SK-N-SH (cell line): ENCODE measurements at regions not wholly inside any gene's neighbourhood (a gene's known extent, or its start where the extent isn't known, plus 50 kb on each side); places are given as distances from the start of the nearest gene placed in this dataset.

Experiments used
- CTCF ChIA-PET: fragments of 300-600, 350-600 bp; formaldehyde crosslinking; extraction: SDS; loops from one replicate; lab custom pipeline; 2021; lab: Yijun Ruan, JAX
- POLR2A ChIA-PET: fragments of 350-600 bp; sonication (Branson Sonifier 250); formaldehyde crosslinking; extraction: SDS; loops from one replicate; lab custom pipeline; 2020; ENCODE audit warnings: antibody characterized with exemption, inconsistent platforms; lab: Yijun Ruan, JAX
- DNase-seq: peaks from one replicate; pipeline ENCODE4 v3.0.0; 2012
- H2AFZ ChIP-seq: fragments of 200-600 bp; sonication (generic); 2 replicates; pipeline ENCODE4 v1.8.1; 2016; ENCODE audit warnings: antibody characterized with exemption, mild to moderate bottlenecking, low read depth
- H3F3A ChIP-seq: fragments of 200-600 bp; sonication (generic); replicated peaks from 2 replicates; pipeline ENCODE3; 2016; ENCODE audit warnings: antibody characterized with exemption, mild to moderate bottlenecking; ENCODE audit not compliant: insufficient read depth
- H3K27ac ChIP-seq, 2 experiments: fragments of 200-500 bp in 1 of 2; fragments of 200-600 bp in 1 of 2; sonication (Bioruptor generic) in 1 of 2; sonication (generic), shearing (Covaris generic) in 1 of 2; 2 replicates each; pipeline versions ENCODE4 v1.5.1 to v1.6.1; 2014 to 2016; ENCODE audit warnings: low read depth in 2 of 2, inconsistent platforms in 1 of 2, low read length in 1 of 2, mild to moderate bottlenecking in 1 of 2, mixed read lengths in 1 of 2
- H3K27me3 ChIP-seq: fragments of 200-600 bp; sonication (generic), shearing (Covaris generic); 2 replicates; pipeline ENCODE4 v1.6.1; 2016; ENCODE audit warnings: mixed run types; ENCODE audit not compliant: insufficient read depth
- H3K36me3 ChIP-seq, 2 experiments: fragments of 200-500 bp in 1 of 2; fragments of 200-600 bp in 1 of 2; sonication (Bioruptor generic) in 1 of 2; sonication (generic) in 1 of 2; replicated peaks in 1 of 2; 2 replicates each; pipeline versions ENCODE3 to v1.5.1; 2014 to 2016; ENCODE audit warnings: low read length in 1 of 2, mild to moderate bottlenecking in 1 of 2; ENCODE audit not compliant: insufficient read depth in 2 of 2, control insufficient read depth in 1 of 2
- H3K4me1 ChIP-seq, 2 experiments: fragments of 200-500 bp in 1 of 2; fragments of 200-600 bp in 1 of 2; sonication (Bioruptor generic) in 1 of 2; sonication (generic), shearing (Covaris generic) in 1 of 2; 2 replicates each; pipeline versions ENCODE4 v1.5.1 to v1.6.1; 2014 to 2016; ENCODE audit warnings: low read depth in 1 of 2, low read length in 1 of 2, mixed run types in 1 of 2; ENCODE audit not compliant: insufficient read depth in 2 of 2, control insufficient read depth in 1 of 2
- H3K4me2 ChIP-seq: fragments of 200-600 bp; sonication (generic), shearing (Covaris generic); 2 replicates; pipeline ENCODE4 v1.6.1; 2017; ENCODE audit warnings: mixed run types
- H3K4me3 ChIP-seq, 2 experiments: fragments of 200-500 bp in 1 of 2; fragments of 200-600 bp in 1 of 2; sonication (Bioruptor generic) in 1 of 2; sonication (generic), shearing (Covaris generic) in 1 of 2; 2 replicates each; pipeline versions ENCODE4 v1.5.1 to v1.8.1; 2014 to 2016; ENCODE audit warnings: low read depth in 2 of 2, inconsistent platforms in 1 of 2, low read length in 1 of 2, mild to moderate bottlenecking in 1 of 2, mixed read lengths in 1 of 2, moderate library complexity in 1 of 2
- H3K79me2 ChIP-seq: fragments of 200-600 bp; sonication (generic); 2 replicates; pipeline ENCODE4 v1.8.1; 2017; ENCODE audit warnings: mild to moderate bottlenecking; ENCODE audit not compliant: insufficient read depth
- H3K9ac ChIP-seq: fragments of 200-600 bp; sonication (generic); 2 replicates; pipeline ENCODE4 v1.6.1; 2017; ENCODE audit warnings: mixed run types
- H3K9me2 ChIP-seq: fragments of 200-600 bp; sonication (generic); 2 replicates; pipeline ENCODE4 v1.6.1; 2017; ENCODE audit warnings: mixed run types
- H3K9me3 ChIP-seq: fragments of 200-600 bp; sonication (generic); 2 replicates; pipeline ENCODE4 v1.6.1; 2017; ENCODE audit warnings: mixed run types, mild to moderate bottlenecking, moderate library complexity
- H4K20me1 ChIP-seq: fragments of 200-600 bp; sonication (generic); 2 replicates; pipeline ENCODE4 v1.6.1; 2017; ENCODE audit warnings: mild to moderate bottlenecking, mixed run types; ENCODE audit not compliant: insufficient read depth
- EP300 ChIP-seq, 2 experiments: IDR thresholded peaks; 2 replicates each; pipeline versions ENCODE4 v1.4.0 to v1.6.1; 2012; ENCODE audit warnings: borderline replicate concordance in 1 of 2, low read depth in 1 of 2, low read length in 1 of 2
- EZH2phosphoT487 ChIP-seq: fragments of 200-600 bp; sonication (generic); IDR thresholded peaks from 2 replicates; pipeline ENCODE4 v1.6.1; 2017; ENCODE audit warnings: low read depth, mixed run types, mild to moderate bottlenecking, antibody characterized with exemption, moderate library complexity, borderline replicate concordance
- GABPA ChIP-seq: IDR thresholded peaks from 2 replicates; pipeline ENCODE4 v1.4.0; 2012; ENCODE audit warnings: low read depth, mild to moderate bottlenecking
- GATA2 ChIP-seq: sonication (generic); formaldehyde crosslinking; IDR thresholded peaks from 2 replicates; pipeline ENCODE4 v1.5.0; 2020; ENCODE audit warnings: mild to moderate bottlenecking, missing genetic modification reagents
- JUND ChIP-seq: IDR thresholded peaks from 2 replicates; pipeline ENCODE4 v1.4.0; 2012
- NFIC ChIP-seq: IDR thresholded peaks from 2 replicates; pipeline ENCODE4 v1.4.0; 2012; ENCODE audit warnings: borderline replicate concordance
- NRF1 ChIP-seq: IDR thresholded peaks from 2 replicates; pipeline ENCODE4 v1.6.1; 2012; ENCODE audit warnings: low read depth, mild to moderate bottlenecking, low read length
- POLR2AphosphoS5 ChIP-seq: IDR thresholded peaks from 2 replicates; pipeline ENCODE4 v1.6.1; 2012; ENCODE audit warnings: low read depth, low read length
- RCOR1 ChIP-seq: fragments of 150-350 bp; IDR thresholded peaks from 2 replicates; pipeline ENCODE4 v1.6.1; 2017; ENCODE audit warnings: antibody characterized with exemption, low read length
- RXRA ChIP-seq: IDR thresholded peaks from 2 replicates; pipeline ENCODE4 v1.4.0; 2012; ENCODE audit warnings: low read depth, mild to moderate bottlenecking, borderline replicate concordance
- SMC3 ChIP-seq: IDR thresholded peaks from 2 replicates; pipeline ENCODE4 v1.6.1; 2012; ENCODE audit warnings: low read depth, low read length, improper control_type of control experiment
- TCF12 ChIP-seq: IDR thresholded peaks from 2 replicates; pipeline ENCODE4 v1.4.0; 2012
- TEAD4 ChIP-seq: IDR thresholded peaks from 2 replicates; pipeline ENCODE4 v1.4.0; 2012; ENCODE audit warnings: mild to moderate bottlenecking, borderline replicate concordance; ENCODE audit not compliant: insufficient read depth
- WGBS: methylation state at CpG from one replicate; pipeline ENCODE4 v1.1.6; 2017; ENCODE audit warnings: low lambda C conversion rate; 5-methylcytosine and 5-hydroxymethylcytosine counted together
- TF ChIP-seq, protein P1 (sequence below): IDR thresholded peaks from 2 replicates; pipeline ENCODE4 v1.6.1; 2012; ENCODE audit warnings: mild to moderate bottlenecking, low read depth, low read length, moderate library complexity
- TF ChIP-seq, protein P2 (sequence below): IDR thresholded peaks from 2 replicates; pipeline ENCODE4; 2012
- TF ChIP-seq, protein P3 (sequence below): fragments of 150-350 bp; IDR thresholded peaks from 2 replicates; pipeline ENCODE4 v1.6.1; 2016; ENCODE audit warnings: mild to moderate bottlenecking, low read depth, low read length
- TF ChIP-seq, protein P4 (sequence below): IDR thresholded peaks from 2 replicates; pipeline ENCODE4 v1.4.0; 2012; ENCODE audit warnings: low read depth, borderline replicate concordance

DNA sequence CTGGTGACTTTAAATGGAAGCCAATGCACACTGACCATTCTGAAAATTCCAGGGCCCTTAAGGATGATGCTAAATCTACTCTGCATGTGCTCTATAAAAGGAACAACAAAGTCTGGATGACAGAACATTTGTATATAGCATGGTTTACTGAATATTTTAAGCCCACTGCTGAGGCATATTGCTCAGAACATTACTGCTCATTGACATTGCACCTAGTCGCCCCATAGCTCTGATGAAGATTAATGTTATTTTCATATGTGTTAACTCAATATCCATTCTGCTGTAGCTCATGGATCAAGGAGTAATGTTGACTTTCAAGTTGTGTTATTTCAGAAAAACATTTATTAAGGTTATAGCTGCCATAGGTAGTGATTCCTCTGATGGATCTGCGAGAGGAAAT, 827.5 kb upstream of the CHAC2 start (continued):
- TF ChIP-seq, protein P1, sequence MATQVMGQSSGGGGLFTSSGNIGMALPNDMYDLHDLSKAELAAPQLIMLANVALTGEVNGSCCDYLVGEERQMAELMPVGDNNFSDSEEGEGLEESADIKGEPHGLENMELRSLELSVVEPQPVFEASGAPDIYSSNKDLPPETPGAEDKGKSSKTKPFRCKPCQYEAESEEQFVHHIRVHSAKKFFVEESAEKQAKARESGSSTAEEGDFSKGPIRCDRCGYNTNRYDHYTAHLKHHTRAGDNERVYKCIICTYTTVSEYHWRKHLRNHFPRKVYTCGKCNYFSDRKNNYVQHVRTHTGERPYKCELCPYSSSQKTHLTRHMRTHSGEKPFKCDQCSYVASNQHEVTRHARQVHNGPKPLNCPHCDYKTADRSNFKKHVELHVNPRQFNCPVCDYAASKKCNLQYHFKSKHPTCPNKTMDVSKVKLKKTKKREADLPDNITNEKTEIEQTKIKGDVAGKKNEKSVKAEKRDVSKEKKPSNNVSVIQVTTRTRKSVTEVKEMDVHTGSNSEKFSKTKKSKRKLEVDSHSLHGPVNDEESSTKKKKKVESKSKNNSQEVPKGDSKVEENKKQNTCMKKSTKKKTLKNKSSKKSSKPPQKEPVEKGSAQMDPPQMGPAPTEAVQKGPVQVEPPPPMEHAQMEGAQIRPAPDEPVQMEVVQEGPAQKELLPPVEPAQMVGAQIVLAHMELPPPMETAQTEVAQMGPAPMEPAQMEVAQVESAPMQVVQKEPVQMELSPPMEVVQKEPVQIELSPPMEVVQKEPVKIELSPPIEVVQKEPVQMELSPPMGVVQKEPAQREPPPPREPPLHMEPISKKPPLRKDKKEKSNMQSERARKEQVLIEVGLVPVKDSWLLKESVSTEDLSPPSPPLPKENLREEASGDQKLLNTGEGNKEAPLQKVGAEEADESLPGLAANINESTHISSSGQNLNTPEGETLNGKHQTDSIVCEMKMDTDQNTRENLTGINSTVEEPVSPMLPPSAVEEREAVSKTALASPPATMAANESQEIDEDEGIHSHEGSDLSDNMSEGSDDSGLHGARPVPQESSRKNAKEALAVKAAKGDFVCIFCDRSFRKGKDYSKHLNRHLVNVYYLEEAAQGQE, result no peak
- TF ChIP-seq RXRA, result no peak

DNA sequence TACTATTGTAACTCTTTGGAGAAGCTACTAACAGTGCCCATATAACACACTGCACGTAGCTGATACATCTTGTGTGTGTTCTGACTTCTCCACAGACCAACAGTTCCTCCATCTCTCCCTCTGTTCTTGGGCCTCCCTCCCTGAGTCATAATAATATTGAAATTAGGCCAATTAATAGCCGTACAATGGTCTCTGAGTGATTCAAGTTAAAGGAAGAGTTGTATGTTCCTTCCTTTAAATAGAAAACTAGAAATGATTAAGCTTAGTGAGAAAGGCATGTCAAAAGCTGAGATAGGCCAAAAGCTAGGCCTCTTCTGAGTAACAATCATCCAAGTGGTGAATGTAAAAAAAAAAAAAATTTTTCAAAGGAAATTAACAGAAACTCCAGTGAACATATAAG, 828.4 kb upstream of the CHAC2 start:
- WGBS, result 17% methylated on average over 2 of the region's 2 CpGs
- Histone ChIP-seq H2AFZ (no peak overlapping the region), H3K9ac (no peak overlapping the region), H3K36me3 (no peaks in the 10 kb centered on the region), H4K20me1 (no peaks in the 10 kb centered on the region), H3K4me1 (no peaks in the 10 kb centered on the region), H3K9me2 (no peaks in the 10 kb centered on the region), H3K79me2 (no peaks in the 10 kb centered on the region), H3F3A (peaks cover 6% of the 10 kb centered on the region), H3K27me3 (no peaks in the 10 kb centered on the region), H3K9me3 (no peaks in the 10 kb centered on the region), H3K4me2 (no peak overlapping the region), H3K4me3 (no peak overlapping the region), H3K27ac (no peak overlapping the region)
- TF ChIP-seq SMC3 (no peak), POLR2AphosphoS5 (no peak), GABPA (no peak), EZH2phosphoT487 (no peak), JUND (no peak), NFIC (no peak)
- TF ChIP-seq, protein P2, sequence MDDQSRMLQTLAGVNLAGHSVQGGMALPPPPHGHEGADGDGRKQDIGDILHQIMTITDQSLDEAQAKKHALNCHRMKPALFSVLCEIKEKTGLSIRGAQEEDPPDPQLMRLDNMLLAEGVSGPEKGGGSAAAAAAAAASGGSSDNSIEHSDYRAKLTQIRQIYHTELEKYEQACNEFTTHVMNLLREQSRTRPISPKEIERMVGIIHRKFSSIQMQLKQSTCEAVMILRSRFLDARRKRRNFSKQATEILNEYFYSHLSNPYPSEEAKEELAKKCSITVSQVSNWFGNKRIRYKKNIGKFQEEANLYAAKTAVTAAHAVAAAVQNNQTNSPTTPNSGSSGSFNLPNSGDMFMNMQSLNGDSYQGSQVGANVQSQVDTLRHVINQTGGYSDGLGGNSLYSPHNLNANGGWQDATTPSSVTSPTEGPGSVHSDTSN, result no peak
- CTCF ChIA-PET, result no interaction called here
- no peak for DNase-seq
- POLR2A ChIA-PET, result no interaction called here

DNA sequence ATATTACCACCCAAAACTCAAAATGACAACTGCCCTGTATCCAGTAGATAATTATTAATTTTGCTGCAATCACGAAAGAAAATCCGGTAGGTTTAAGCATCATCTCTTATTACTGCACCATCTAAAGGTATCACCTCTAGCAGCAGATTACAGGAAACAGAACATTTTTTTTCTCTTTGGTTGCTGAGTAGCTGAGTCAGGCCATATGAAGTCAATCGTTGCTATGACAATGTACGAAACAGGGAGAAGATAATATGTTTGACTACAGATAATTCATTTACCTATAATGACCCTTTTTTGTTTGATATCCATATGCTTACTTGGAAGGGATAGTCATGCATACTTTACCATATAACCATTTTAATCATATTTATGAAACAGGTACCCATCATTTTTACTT, 831.6 kb upstream of the CHAC2 start:
- Histone ChIP-seq H3K79me2 (no peaks in the 10 kb centered on the region), H3K36me3 (no peaks in the 10 kb centered on the region), H3K27ac (no peak overlapping the region), H2AFZ (no peak overlapping the region), H3K4me3 (no peak overlapping the region), H3K9me3 (no peaks in the 10 kb centered on the region), H3K9me2 (no peaks in the 10 kb centered on the region; the same call in 1 of the 2 replicates), H3K4me2 (no peak overlapping the region), H3K4me1 (0 out of 4 replicates have a peak, but pooled peaks cover 0 to 4% of the 10 kb centered on the region in 2 experiments), H4K20me1 (no peaks in the 10 kb centered on the region), H3F3A (peaks cover 15% of the 10 kb centered on the region), H3K9ac (no peak overlapping the region), H3K27me3 (no peaks in the 10 kb centered on the region)
- 8% methylated on average over 4 of the region's 4 CpGs for WGBS
- no peak for DNase-seq
- POLR2A ChIA-PET, result no interaction called here
- CTCF ChIA-PET, result no interaction called here
- TF ChIP-seq EZH2phosphoT487 (no peak), RCOR1 (no peak), TCF12 (no peak), SMC3 (no peak), NRF1 (no peak), EP300 (IDR thresholded peaks at IDR 0.05; ENCODE audit: borderline replicate concordance in 1 of 2, low read depth in 1 of 2, low read length in 1 of 2) (no peak), TEAD4 (no peak), GATA2 (no peak)
- TF ChIP-seq, protein P3, sequence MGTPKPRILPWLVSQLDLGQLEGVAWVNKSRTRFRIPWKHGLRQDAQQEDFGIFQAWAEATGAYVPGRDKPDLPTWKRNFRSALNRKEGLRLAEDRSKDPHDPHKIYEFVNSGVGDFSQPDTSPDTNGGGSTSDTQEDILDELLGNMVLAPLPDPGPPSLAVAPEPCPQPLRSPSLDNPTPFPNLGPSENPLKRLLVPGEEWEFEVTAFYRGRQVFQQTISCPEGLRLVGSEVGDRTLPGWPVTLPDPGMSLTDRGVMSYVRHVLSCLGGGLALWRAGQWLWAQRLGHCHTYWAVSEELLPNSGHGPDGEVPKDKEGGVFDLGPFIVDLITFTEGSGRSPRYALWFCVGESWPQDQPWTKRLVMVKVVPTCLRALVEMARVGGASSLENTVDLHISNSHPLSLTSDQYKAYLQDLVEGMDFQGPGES, result no peak
- TF ChIP-seq, protein P4, sequence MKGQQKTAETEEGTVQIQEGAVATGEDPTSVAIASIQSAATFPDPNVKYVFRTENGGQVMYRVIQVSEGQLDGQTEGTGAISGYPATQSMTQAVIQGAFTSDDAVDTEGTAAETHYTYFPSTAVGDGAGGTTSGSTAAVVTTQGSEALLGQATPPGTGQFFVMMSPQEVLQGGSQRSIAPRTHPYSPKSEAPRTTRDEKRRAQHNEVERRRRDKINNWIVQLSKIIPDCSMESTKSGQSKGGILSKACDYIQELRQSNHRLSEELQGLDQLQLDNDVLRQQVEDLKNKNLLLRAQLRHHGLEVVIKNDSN, result no peak
